SU-DHL-6 (cell line): ENCODE measurements at regions not wholly inside any gene's neighbourhood (a gene's known extent, or its start where the extent isn't known, plus 50 kb on each side); places are given as distances from the start of the nearest gene placed in this dataset.

Experiments used
- H2AFZ ChIP-seq: fragments of 200-600 bp; sonication (generic); 2 replicates; pipeline ENCODE4 v1.6.1; 2014; ENCODE audit warnings: low read depth, mild to moderate bottlenecking, moderate library complexity, mixed read lengths, antibody characterized with exemption, low read length; ENCODE audit not compliant: severe bottlenecking
- H3F3A ChIP-seq: fragments of 200-600 bp; shearing (Covaris generic); 2 replicates; pipeline ENCODE4 v1.6.0; 2016; ENCODE audit warnings: antibody characterized with exemption, mild to moderate bottlenecking; ENCODE audit not compliant: insufficient read depth
- H3K27ac ChIP-seq: fragments of 200-600 bp; sonication (generic); 2 replicates; pipeline ENCODE4 v1.5.1; 2016; ENCODE audit warnings: low read depth, mild to moderate bottlenecking, low read length, moderate library complexity, mixed read lengths
- H3K27me3 ChIP-seq: fragments of 200-600 bp; sonication (generic), shearing (Covaris generic); 2 replicates; pipeline ENCODE4 v1.6.0; 2014; ENCODE audit warnings: mild to moderate bottlenecking, low read length
- H3K36me3 ChIP-seq: fragments of 200-600 bp; sonication (generic); 2 replicates; pipeline ENCODE4 v1.6.1; 2014; ENCODE audit warnings: mild to moderate bottlenecking, low read length, mixed read lengths
- H3K4me2 ChIP-seq: fragments of 300-600, 200-600 bp; shearing (Covaris generic), sonication (generic); 2 replicates; pipeline ENCODE4 v1.6.0; 2014; ENCODE audit warnings: low read length, low read depth, mild to moderate bottlenecking; ENCODE audit not compliant: poor library complexity, severe bottlenecking
- H3K4me3 ChIP-seq: fragments of 200-600 bp; sonication (generic); 2 replicates; pipeline ENCODE4 v1.5.1; 2014; ENCODE audit warnings: antibody characterized with exemption, low read length, mild to moderate bottlenecking, mixed read lengths; ENCODE audit not compliant: insufficient read depth, poor library complexity, severe bottlenecking
- H3K79me2 ChIP-seq: fragments of 200-600 bp; sonication (generic); 2 replicates; pipeline ENCODE4 v1.6.1; 2014; ENCODE audit warnings: mild to moderate bottlenecking, low read length, moderate library complexity; ENCODE audit not compliant: insufficient read depth
- H3K9ac ChIP-seq: fragments of 200-600 bp; sonication (generic); 2 replicates; pipeline ENCODE4 v1.7.0; 2014; ENCODE audit warnings: mild to moderate bottlenecking, low read length
- H3K9me2 ChIP-seq: fragments of 200-600 bp; sonication (generic); replicated peaks from 2 replicates; pipeline ENCODE4 v1.6.1; 2014; ENCODE audit warnings: low read length; ENCODE audit not compliant: insufficient read depth
- H3K9me3 ChIP-seq: fragments of 200-600 bp; sonication (generic); 2 replicates; pipeline ENCODE4 v1.6.1; 2014; ENCODE audit warnings: low read length, mixed read lengths; ENCODE audit not compliant: insufficient read depth
- H4K20me1 ChIP-seq: fragments of 200-600 bp; sonication (generic); 2 replicates; pipeline ENCODE4 v1.6.1; 2014; ENCODE audit warnings: low read depth, mild to moderate bottlenecking, antibody characterized with exemption, low read length, moderate library complexity, mixed read lengths
- CTCF ChIP-seq: fragments of 200-600 bp; sonication (generic); IDR thresholded peaks from one replicate; pipeline ENCODE4 v1.5.1; 2017; ENCODE audit warnings: antibody characterized with exemption, mild to moderate bottlenecking, low read length, moderate library complexity; ENCODE audit not compliant: insufficient read depth, poor library complexity, severe bottlenecking
- EZH2phosphoT487 ChIP-seq: fragments of 200-600 bp; sonication (generic), shearing (Covaris generic); conservative IDR thresholded peaks from 2 replicates; pipeline ENCODE4 v1.6.1; 2018; ENCODE audit warnings: mild to moderate bottlenecking, antibody characterized with exemption, low read length, moderate library complexity, mixed read lengths

- Histone ChIP-seq H3K27me3 (no peaks in the 10 kb centered on the region), H3K79me2 (no peaks in the 10 kb centered on the region), H4K20me1 (no peaks in the 10 kb centered on the region), H3K4me2 (no peak overlapping the region), H3K36me3 (no peaks in the 10 kb centered on the region), H3K9me2 (no peaks in the 10 kb centered on the region), H3K9me3 (no peaks in the 10 kb centered on the region), H3F3A (no peaks in the 10 kb centered on the region), H3K4me3 (no peak overlapping the region), H2AFZ (no peak overlapping the region), H3K27ac (no peak overlapping the region), H3K9ac (no peak overlapping the region)
- no peak for TF ChIP-seq EZH2phosphoT487
- TF ChIP-seq CTCF = no peak
Measured at GRCh38 chr1:229028544-229028943, 242.4 kb upstream of the RAB4A start.

GRCh38 chr1:229028987-229029878, 241.7 kb upstream of the RAB4A start:
- Histone ChIP-seq H3K27ac (no peak overlapping the region), H3K36me3 (no peaks in the 10 kb centered on the region), H3K9me3 (no peaks in the 10 kb centered on the region), H3K79me2 (no peaks in the 10 kb centered on the region), H3K4me2 (no peak overlapping the region), H4K20me1 (no peaks in the 10 kb centered on the region), H2AFZ (no peak overlapping the region), H3F3A (no peaks in the 10 kb centered on the region), H3K4me3 (no peak overlapping the region), H3K9me2 (no peaks in the 10 kb centered on the region), H3K9ac (no peak overlapping the region), H3K27me3 (no peaks in the 10 kb centered on the region)
- TF ChIP-seq EZH2phosphoT487 (no peak), CTCF (no peak)

GRCh38 chr1:229029879-229030235, 241.1 kb upstream of the RAB4A start:
- Histone ChIP-seq H3K9me2 (no peaks in the 10 kb centered on the region), H2AFZ (no peak overlapping the region), H3K9me3 (no peaks in the 10 kb centered on the region), H3K9ac (no peak overlapping the region), H4K20me1 (no peaks in the 10 kb centered on the region), H3K27ac (no peak overlapping the region), H3K27me3 (no peaks in the 10 kb centered on the region), H3K36me3 (no peaks in the 10 kb centered on the region), H3F3A (no peaks in the 10 kb centered on the region), H3K4me2 (no peak overlapping the region), H3K79me2 (no peaks in the 10 kb centered on the region), H3K4me3 (no peak overlapping the region)
- TF ChIP-seq EZH2phosphoT487 (no peak), CTCF (no peak)
